Smooth muscle cell (in vitro differentiated cells): ENCODE measurements at regions not wholly inside any gene's neighbourhood (a gene's known extent, or its start where the extent isn't known, plus 50 kb on each side); places are given as distances from the start of the nearest gene placed in this dataset.

ENCODE experiments used
- DNase-seq: peaks from one replicate; lab custom pipeline; 2025; ENCODE audit not compliant: unreplicated experiment; lab: John Stamatoyannopoulos, UW
- H2AFZ ChIP-seq: fragments of 200-600 bp; sonication (generic); 2 replicates; pipeline ENCODE4 v1.6.0; 2016; ENCODE audit warnings: antibody characterized with exemption, low read depth, mild to moderate bottlenecking
- H3F3A ChIP-seq: fragments of 200-600 bp; sonication (generic); 2 replicates; pipeline ENCODE4 v1.6.0; 2017; ENCODE audit warnings: antibody characterized with exemption, low read depth
- H3K27ac ChIP-seq: fragments of 200-600 bp; sonication (generic); 2 replicates; pipeline ENCODE4 v1.5.1; 2016; ENCODE audit warnings: low read depth, mild to moderate bottlenecking
- H3K27me3 ChIP-seq: fragments of 200-600 bp; sonication (generic); 2 replicates; pipeline ENCODE4 v1.6.1; 2016; ENCODE audit warnings: low read depth, mild to moderate bottlenecking
- H3K36me3 ChIP-seq: fragments of 200-600 bp; sonication (generic); 2 replicates; pipeline ENCODE4 v1.5.1; 2016; ENCODE audit warnings: low read depth
- H3K4me1 ChIP-seq: fragments of 200-600 bp; sonication (generic); 2 replicates; pipeline ENCODE4 v1.5.1; 2016; ENCODE audit warnings: low read depth
- H3K4me2 ChIP-seq: fragments of 200-600 bp; sonication (generic); 2 replicates; pipeline ENCODE4 v1.6.0; 2016; ENCODE audit warnings: mild to moderate bottlenecking
- H3K4me3 ChIP-seq: fragments of 200-600 bp; sonication (generic); 2 replicates; pipeline ENCODE4 v1.5.1; 2016; ENCODE audit warnings: mild to moderate bottlenecking
- H3K79me2 ChIP-seq: fragments of 200-600 bp; sonication (generic); 2 replicates; pipeline ENCODE4 v1.6.0; 2016; ENCODE audit warnings: low read depth, mild to moderate bottlenecking
- H3K9ac ChIP-seq: fragments of 200-600 bp; sonication (generic); 2 replicates; pipeline ENCODE4 v1.6.0; 2016; ENCODE audit warnings: low read depth
- H3K9me3 ChIP-seq: fragments of 200-600 bp; sonication (generic); replicated peaks from 2 replicates; pipeline ENCODE4 v1.5.1; 2016; ENCODE audit warnings: low read depth
- H4K20me1 ChIP-seq: fragments of 200-600 bp; sonication (generic); 2 replicates; pipeline ENCODE4 v1.6.0; 2016; ENCODE audit warnings: low read depth
- WGBS: methylation state at CpG from one replicate; pipeline ENCODE4 v1.1.7; 2016; ENCODE audit warnings: low lambda C conversion rate; 5-methylcytosine and 5-hydroxymethylcytosine counted together
- TF ChIP-seq, protein P1 (sequence below): fragments of 200-600 bp; sonication (generic); IDR thresholded peaks from 2 replicates; pipeline ENCODE4 v1.5.1; 2017; ENCODE audit warnings: borderline replicate concordance, mild to moderate bottlenecking, antibody characterized with exemption; ENCODE audit not compliant: insufficient read depth, poor library complexity, severe bottlenecking

DNA sequence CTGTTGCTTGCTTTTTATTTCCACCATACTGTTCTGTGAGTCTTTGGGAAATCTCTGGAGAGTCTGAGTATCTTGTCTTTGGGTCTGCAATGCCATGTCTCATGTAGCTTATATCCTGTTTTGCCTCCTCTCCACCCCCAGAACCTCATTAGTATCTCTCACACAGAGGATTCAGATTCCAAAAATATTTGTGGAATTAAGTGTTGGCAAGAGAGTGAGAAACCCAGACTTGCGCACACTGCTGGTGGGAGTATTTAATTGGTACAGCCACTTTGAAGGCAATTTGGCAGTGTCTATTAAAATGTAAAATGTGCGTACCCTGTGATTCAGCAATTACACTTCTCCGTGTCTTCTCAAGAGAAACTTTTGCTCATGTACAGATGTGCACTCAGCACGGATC, 68.6 kb downstream of the ZNF621 start:
- H3K4me3 ChIP-seq = no peak overlapping the region
- H3K27ac ChIP-seq = peak overlapping the region; percentile 49
- TF ChIP-seq, protein P1, sequence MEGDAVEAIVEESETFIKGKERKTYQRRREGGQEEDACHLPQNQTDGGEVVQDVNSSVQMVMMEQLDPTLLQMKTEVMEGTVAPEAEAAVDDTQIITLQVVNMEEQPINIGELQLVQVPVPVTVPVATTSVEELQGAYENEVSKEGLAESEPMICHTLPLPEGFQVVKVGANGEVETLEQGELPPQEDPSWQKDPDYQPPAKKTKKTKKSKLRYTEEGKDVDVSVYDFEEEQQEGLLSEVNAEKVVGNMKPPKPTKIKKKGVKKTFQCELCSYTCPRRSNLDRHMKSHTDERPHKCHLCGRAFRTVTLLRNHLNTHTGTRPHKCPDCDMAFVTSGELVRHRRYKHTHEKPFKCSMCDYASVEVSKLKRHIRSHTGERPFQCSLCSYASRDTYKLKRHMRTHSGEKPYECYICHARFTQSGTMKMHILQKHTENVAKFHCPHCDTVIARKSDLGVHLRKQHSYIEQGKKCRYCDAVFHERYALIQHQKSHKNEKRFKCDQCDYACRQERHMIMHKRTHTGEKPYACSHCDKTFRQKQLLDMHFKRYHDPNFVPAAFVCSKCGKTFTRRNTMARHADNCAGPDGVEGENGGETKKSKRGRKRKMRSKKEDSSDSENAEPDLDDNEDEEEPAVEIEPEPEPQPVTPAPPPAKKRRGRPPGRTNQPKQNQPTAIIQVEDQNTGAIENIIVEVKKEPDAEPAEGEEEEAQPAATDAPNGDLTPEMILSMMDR = no peak
- H3K4me2 ChIP-seq = peak overlapping the region; percentile 24
- H3K27me3 ChIP-seq = no peaks in the 10 kb centered on the region
- peak overlapping the region; percentile 78 for H2AFZ ChIP-seq
- H3F3A ChIP-seq = peaks cover 9% of the 10 kb centered on the region
- no peak overlapping the region for H3K9ac ChIP-seq
- H4K20me1 ChIP-seq = no peaks in the 10 kb centered on the region
- no peaks in the 10 kb centered on the region for H3K9me3 ChIP-seq
- DNase-seq = no peak
- 31% methylated on average over 4 of the region's 4 CpGs for WGBS
- no peaks in the 10 kb centered on the region for H3K79me2 ChIP-seq
- peaks cover 12% of the 10 kb centered on the region for H3K4me1 ChIP-seq
- no peaks in the 10 kb centered on the region for H3K36me3 ChIP-seq

DNA sequence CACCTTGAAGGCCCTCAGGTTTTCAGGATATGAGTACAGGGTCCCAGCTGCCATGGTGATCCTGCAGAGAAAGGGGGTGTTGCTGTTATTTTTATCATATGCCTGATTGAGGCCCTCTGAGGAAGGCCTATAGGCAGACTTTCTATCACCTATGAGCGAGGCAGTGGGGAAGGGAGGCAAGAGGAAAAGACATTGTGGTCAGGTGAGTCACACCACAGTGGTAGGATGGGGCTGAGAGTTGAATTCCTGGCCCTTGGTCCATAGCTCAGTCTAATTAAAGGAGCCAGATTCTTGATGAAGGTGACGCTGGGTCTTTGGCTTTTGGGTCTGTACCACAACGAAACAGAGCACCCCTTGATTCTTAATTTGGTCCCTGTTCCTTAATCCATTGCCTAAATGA, 72.7 kb downstream of the ZNF621 start:
- H3K27ac ChIP-seq = no peak overlapping the region
- no peaks in the 10 kb centered on the region for H3K27me3 ChIP-seq
- DNase-seq = no peak
- H3K9me3 ChIP-seq = no peaks in the 10 kb centered on the region
- no peak overlapping the region for H3K9ac ChIP-seq
- H3K4me2 ChIP-seq = no peak overlapping the region
- peaks cover 9% of the 10 kb centered on the region for H3F3A ChIP-seq
- H2AFZ ChIP-seq = no peak overlapping the region
- peaks cover 12% of the 10 kb centered on the region for H3K4me1 ChIP-seq
- no peaks in the 10 kb centered on the region for H4K20me1 ChIP-seq
- TF ChIP-seq, protein P1 = no peak
- no peaks in the 10 kb centered on the region for H3K79me2 ChIP-seq
- WGBS = 49% methylated on average over 3 of the region's 3 CpGs
- H3K36me3 ChIP-seq = no peaks in the 10 kb centered on the region
- H3K4me3 ChIP-seq = no peak overlapping the region

DNA sequence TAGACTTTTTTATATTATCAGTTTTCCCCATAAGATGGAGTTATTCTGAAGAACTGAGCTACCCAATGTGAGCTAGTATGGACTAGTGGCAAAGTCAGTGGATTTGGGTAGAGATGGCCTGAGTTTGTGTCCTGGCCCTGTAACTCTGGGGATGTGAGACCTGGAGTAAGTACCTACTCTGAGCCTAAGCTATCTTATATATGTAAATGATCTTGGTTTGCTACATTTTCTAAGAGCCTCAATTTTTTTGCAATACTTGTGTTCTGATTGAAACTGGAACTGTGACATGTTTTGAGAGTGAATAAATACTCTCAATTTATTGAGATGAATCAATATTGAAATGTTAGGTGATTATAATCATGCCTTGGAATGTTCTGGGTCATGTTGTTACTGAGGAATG, 73.6 kb downstream of the ZNF621 start:
- H3K4me3 ChIP-seq = no peak overlapping the region

DNA sequence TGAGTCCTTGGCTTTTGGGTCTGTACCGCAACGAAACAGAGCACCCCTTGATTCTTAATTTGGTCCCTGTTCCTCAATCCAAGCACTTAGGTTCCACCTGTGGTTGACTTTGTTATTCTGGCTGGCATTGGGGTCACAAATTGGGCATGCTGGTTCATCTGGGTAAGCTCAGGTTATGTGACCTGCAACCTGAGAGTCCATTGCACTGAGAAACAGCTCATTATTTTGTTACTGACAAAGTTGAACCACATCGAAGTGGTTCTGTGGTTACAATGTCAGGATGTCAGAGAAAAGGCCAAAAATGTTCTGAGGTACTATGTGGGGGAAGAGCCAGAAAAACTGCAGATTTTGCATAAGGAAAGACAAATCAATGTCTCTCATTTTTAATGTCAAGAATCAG, 74.2 kb downstream of the ZNF621 start:
- Histone ChIP-seq H3K36me3 (no peaks in the 10 kb centered on the region), H4K20me1 (no peaks in the 10 kb centered on the region), H3K4me3 (no peak overlapping the region), H3K4me2 (no peak overlapping the region), H3K27ac (no peak overlapping the region), H3K9ac (no peak overlapping the region), H3F3A (peaks cover 1% of the 10 kb centered on the region), H3K9me3 (no peaks in the 10 kb centered on the region), H2AFZ (no peak overlapping the region), H3K27me3 (no peaks in the 10 kb centered on the region), H3K79me2 (no peaks in the 10 kb centered on the region), H3K4me1 (no peaks in the 10 kb centered on the region)
- TF ChIP-seq, protein P1 = no peak
- WGBS = 94% methylated on average over 3 of the region's 3 CpGs
- DNase-seq = no peak

More for the DNA sequence above, 73.6 kb downstream of the ZNF621 start:
- Histone ChIP-seq H3K9ac (no peak overlapping the region), H4K20me1 (no peaks in the 10 kb centered on the region), H3K27me3 (no peaks in the 10 kb centered on the region), H3F3A (peaks cover 7% of the 10 kb centered on the region), H3K4me1 (peaks cover 6% of the 10 kb centered on the region), H3K9me3 (no peaks in the 10 kb centered on the region), H3K36me3 (no peaks in the 10 kb centered on the region), H3K4me2 (no peak overlapping the region), H3K79me2 (no peaks in the 10 kb centered on the region), H3K27ac (no peak overlapping the region), H2AFZ (no peak overlapping the region)
- TF ChIP-seq, protein P1 = no peak
- DNase-seq = no peak
